GM21447 (cell line): ENCODE measurements at regions not wholly inside any gene's neighbourhood (a gene's known extent, or its start where the extent isn't known, plus 50 kb on each side); places are given as distances from the start of the nearest gene placed in this dataset.

Experiments used
- ATAC-seq: cut with Tn5 transposase; IDR thresholded peaks from one replicate; pipeline ENCODE4 v1.9.1; 2021; ENCODE audit not compliant: unreplicated experiment

DNA sequence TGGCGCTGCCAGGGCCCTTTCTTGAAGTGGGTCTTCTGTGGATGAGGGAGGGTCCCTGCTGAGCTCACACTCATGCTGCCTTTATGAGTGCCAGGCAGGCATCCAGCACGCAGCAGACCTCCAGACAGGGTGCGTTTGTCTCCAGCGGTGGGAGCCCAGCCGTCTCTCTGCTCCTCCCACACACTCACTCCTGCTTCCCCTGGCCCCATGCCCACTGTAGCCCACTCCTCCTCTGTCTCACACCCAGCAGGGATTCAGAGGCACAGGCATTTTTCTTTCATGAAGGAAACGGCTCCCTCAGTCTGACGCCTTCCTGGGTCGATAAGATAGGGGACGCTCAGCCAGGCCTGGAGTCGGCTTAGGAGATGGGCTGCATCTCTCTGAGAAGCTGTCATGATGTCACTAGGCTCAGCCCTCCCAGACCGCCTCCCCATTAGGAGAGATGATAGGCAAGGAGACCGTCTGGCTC, 183.9 kb upstream of the NCAM1 start:
- ATAC-seq: no peak

GRCh38 chr11:112778091-112778876, 182.9 kb upstream of the NCAM1 start:
- no peak for ATAC-seq

GRCh38 chr11:112778877-112779266, 182.3 kb upstream of the NCAM1 start:
- ATAC-seq: no peak

- no peak for ATAC-seq
These were observed 180.7 kb upstream of the NCAM1 start for GRCh38 chr11:112780351-112781087.

GRCh38 chr11:112783945-112784322, 177.3 kb upstream of the NCAM1 start:
- no peak for ATAC-seq

- no peak for ATAC-seq
These were observed 176.7 kb upstream of the NCAM1 start for GRCh38 chr11:112784323-112785073.

GRCh38 chr11:112785149-112785548, 176.1 kb upstream of the NCAM1 start:
- ATAC-seq: no peak

DNA sequence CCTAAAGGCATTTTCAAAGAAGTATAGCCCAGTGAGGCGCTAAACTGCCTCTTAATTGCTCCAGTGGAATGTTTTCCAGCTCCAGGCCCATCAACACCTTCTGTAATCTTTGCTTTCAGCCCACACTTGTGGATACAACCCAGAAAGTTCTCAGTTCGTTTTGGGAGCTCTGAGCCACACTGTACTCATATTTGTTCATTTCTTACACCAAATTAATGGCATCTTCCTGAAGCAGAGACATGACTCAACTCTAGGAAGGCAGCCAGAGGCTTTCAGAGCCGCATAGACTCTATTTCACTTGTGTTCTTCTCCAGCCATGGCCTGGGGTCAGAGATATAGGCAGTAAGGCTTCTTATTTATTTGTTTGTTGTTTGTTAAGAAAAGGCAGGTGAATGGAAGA, 175.5 kb upstream of the NCAM1 start:
- ATAC-seq: no peak

- ATAC-seq: no peak
These were observed 175.0 kb upstream of the NCAM1 start for GRCh38 chr11:112786196-112786595.

DNA sequence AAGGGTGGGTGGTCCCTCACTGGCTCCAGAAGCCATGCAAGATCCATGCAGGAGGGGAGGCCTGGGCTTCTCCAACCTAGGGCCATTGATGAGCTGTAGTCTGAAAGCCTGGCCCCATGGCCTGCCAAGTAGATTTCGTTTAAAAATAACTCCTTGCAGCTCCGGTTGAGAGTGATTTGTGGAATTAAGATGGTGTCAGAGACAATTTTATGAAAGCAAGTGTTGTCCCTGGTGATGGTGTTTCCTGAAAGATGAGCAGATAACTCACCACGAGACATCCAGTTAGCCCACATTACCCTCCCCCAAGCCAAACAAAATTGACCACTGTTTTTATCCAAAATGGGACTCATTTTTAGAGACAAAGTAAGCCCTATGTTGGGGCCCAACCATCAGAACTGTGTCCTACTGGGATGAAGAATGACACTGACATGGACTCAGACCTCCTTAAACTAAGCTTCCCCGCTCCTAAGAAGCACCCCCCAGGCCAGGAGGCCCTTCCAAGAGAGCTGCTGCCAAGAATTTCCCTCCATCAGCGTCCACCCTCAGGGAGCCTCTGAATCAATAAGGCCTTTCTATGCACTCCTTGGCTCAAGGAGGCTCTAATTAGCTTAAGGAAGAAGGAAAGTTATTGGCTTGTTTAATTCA, 174.2 kb upstream of the NCAM1 start:
- no peak for ATAC-seq

DNA sequence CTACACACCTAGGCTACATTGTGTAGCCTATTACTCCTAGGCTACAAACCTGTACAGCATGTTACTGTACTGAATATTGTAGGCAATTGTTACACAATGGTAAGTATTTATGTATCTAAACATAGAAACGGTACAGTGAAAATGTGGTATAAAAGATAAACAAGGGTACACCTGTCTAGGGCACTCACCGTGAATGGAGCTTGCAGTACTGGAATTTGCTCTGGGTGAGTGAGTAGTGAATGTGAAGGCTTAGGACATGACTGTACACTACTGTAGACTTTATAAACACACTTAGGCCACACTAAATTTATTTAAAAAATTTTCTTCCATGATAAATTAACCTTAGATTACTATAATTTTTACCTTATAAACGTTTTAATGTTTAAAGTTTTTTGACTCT, 171.7 kb upstream of the NCAM1 start:
- no peak for ATAC-seq

GRCh38 chr11:112790286-112790685, 170.9 kb upstream of the NCAM1 start:
- no peak for ATAC-seq

GRCh38 chr11:112792070-112792469, 169.2 kb upstream of the NCAM1 start:
- ATAC-seq: no peak

DNA sequence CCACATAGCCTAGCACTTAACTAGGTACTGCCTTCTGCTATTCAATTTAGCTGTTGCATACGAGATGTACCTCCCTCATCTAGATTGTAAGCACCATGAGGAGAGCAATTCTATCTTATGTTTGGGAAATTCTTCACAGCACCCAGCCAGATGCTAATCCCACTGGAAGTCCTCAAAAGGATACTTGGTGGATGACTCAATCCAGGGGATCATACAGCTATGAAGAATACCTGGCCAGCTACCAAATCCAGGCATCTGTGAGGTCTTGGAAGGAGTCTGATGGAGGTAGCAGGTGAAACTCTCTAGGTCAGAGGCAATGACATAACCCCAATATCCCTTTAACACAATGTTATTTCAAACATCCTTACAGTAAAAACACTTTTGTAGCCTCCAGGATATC, 167.8 kb upstream of the NCAM1 start:
- ATAC-seq: no peak

GRCh38 chr11:112794331-112794846, 166.8 kb upstream of the NCAM1 start:
- ATAC-seq: no peak

GRCh38 chr11:112795142-112795815, 165.9 kb upstream of the NCAM1 start:
- ATAC-seq: no peak

DNA sequence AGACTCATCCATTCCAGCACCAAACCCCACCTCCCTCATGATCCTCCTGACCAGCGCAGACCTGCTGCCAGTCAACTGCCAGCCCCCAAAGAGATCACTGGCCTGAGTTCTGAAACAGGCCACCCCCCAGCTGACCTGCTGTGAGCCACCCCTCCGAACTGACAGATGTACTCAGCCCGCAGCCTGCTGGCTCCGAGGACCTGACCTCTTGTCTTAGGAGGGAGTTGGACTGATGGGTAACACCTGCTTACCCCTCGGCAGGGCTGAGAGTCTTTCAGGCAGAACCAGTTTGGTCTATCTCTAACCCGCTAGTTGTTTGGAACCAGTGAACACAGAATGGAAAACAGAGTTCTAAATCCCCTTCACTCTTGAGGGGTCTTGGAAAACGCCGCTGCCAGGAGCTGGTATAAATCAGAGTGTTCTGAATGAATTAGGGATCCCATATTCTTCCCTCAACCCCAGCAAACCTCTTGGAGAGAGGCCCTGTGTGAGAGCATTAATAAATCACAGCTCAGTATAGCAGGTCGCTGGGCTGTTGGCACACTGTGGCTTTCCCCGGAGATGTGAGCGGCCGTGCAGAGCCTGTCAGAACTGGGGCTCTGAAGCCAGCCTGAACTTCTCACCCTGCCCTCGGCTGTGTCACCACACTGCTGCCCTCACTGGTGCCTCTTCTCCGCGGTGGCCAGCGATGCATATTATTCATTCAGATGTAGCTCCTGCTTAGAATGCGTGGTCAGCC, 165.1 kb upstream of the NCAM1 start:
- no peak for ATAC-seq

GRCh38 chr11:112797092-112797491, 164.1 kb upstream of the NCAM1 start:
- ATAC-seq: no peak

DNA sequence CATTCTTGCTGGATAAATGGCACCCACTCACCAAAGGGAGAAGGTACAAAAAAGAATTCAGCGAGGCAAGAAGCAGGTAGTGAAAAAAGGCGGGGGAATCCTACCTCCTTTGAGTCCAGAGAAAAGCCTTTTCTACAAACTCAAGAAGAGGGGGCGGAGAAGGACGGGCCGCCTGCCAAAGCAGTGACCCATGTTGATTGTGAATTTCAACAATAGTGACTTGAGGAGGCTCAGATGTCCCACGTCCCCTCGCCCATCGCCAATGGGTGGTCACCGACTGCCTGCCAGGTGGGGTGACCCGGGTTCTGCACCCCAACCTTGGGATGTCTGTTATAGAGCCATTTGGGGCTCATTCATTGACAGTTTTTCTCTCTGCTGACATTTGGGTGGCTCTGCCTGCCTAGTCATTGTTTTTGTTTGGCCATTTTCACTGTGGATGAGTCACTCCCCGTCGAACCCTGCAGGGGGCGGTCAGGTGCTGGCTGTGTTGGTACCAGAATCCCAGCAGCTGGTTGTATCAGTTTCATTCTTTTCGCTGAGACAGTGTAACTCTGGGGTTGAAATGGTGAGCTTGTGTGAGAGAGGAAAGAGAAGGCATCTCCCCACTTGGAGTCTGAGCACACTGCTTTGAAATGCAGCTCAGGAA, 163.4 kb upstream of the NCAM1 start:
- no peak for ATAC-seq
